Panc1 (cell line): ENCODE measurements at regions not wholly inside any gene's neighbourhood (a gene's known extent, or its start where the extent isn't known, plus 50 kb on each side); places are given as distances from the start of the nearest gene placed in this dataset.

ENCODE experiments used
- ATAC-seq: fragments of 200-7000 bp; cut with Tn5 transposase; 2 replicates; pipeline ENCODE4 v1.9.1; 2020; ENCODE audit warnings: mild to moderate bottlenecking, moderate library complexity
- BruUV-seq: library from RNA; stranded (reverse); fragments of 400-500 nt; replicated peaks from 2 replicates; lab custom pipeline; 2021; lab: Mats Ljungman, UMichigan
- CTCF ChIA-PET: fragments of 300-600 bp; sonication (Branson Sonifier 250); formaldehyde crosslinking; loops from one replicate; lab custom pipeline; 2022; ENCODE audit warnings: antibody characterized with exemption; lab: Charles Lee
- POLR2A ChIA-PET: fragments of 300-600 bp; sonication (Branson Sonifier 250); formaldehyde crosslinking; loops from one replicate; lab custom pipeline; 2022; ENCODE audit warnings: antibody characterized with exemption; lab: Charles Lee
- DNase-seq: peaks from one replicate; pipeline ENCODE4 v3.0.0-alpha.2; 2010; ENCODE audit warnings: low read depth, low spot score
- H3K27ac ChIP-seq: 2 replicates; pipeline ENCODE4 v1.5.1; 2011; ENCODE audit warnings: mild to moderate bottlenecking, low read length, inconsistent platforms
- H3K27me3 ChIP-seq: fragments of 200-500 bp; sonication (Bioruptor generic); 2 replicates; pipeline ENCODE4 v1.6.0; 2014; ENCODE audit warnings: low read length, inconsistent platforms; ENCODE audit not compliant: control insufficient read depth, insufficient read depth
- H3K36me3 ChIP-seq: fragments of 200-500 bp; sonication (Bioruptor generic); 2 replicates; pipeline ENCODE4 v1.5.1; 2014; ENCODE audit warnings: inconsistent platforms, mild to moderate bottlenecking, low read length, moderate library complexity; ENCODE audit not compliant: control insufficient read depth, insufficient read depth
- H3K4me1 ChIP-seq: 2 replicates; pipeline ENCODE4 v1.5.1; 2011; ENCODE audit warnings: inconsistent platforms, mild to moderate bottlenecking, low read length, moderate library complexity; ENCODE audit not compliant: control insufficient read depth, insufficient read depth
- H3K4me3 ChIP-seq, 2 experiments: 2 replicates each; pipeline ENCODE4 v1.5.1; 2011 to 2012; ENCODE audit warnings: low read depth in 2 of 2, low read length in 2 of 2, mild to moderate bottlenecking in 2 of 2, inconsistent platforms in 1 of 2, moderate library complexity in 1 of 2
- H3K9me3 ChIP-seq: fragments of 200-500 bp; sonication (Bioruptor generic); 2 replicates; pipeline ENCODE4 v1.5.1; 2014; ENCODE audit warnings: low read depth, mild to moderate bottlenecking, inconsistent platforms, low read length, moderate library complexity; ENCODE audit not compliant: control insufficient read depth, insufficient read depth
- CTCF ChIP-seq: fragments of 450-650 bp; IDR thresholded peaks from 2 replicates; pipeline ENCODE4 v1.5.1; 2017; ENCODE audit warnings: mild to moderate bottlenecking
- POLR2AphosphoS5 ChIP-seq: IDR thresholded peaks from 2 replicates; pipeline ENCODE4 v1.6.1; 2012; ENCODE audit warnings: mild to moderate bottlenecking, low read depth, low read length, moderate library complexity
- REST ChIP-seq, 2 experiments: IDR thresholded peaks; 2 replicates each; pipeline ENCODE4 v1.6.1; 2011 to 2012; ENCODE audit warnings: low read depth in 2 of 2, control low read depth in 1 of 2, low read length in 1 of 2, mild to moderate bottlenecking in 1 of 2, moderate library complexity in 1 of 2; ENCODE audit not compliant: insufficient read depth in 1 of 2
- SIN3A ChIP-seq: IDR thresholded peaks from 2 replicates; pipeline ENCODE4 v1.6.1; 2012; ENCODE audit warnings: low read depth, mild to moderate bottlenecking, low read length, moderate library complexity, borderline replicate concordance; ENCODE audit not compliant: insufficient read depth
- TCF7L2 ChIP-seq: IDR thresholded peaks from 2 replicates; pipeline ENCODE4 v1.6.1; 2011; ENCODE audit warnings: mild to moderate bottlenecking, low read depth, low read length, inconsistent platforms
- in situ Hi-C: cut with HindIII; loops from 2 replicates; pipeline ENCODE4 v1.10.0; 2016; ENCODE audit warnings: low sequenced_read_pairs, low pct_unique_long_range_greater_than_20kb
- intact Hi-C: fragments of 100-400 bp; cut with micrococcal nuclease; formaldehyde crosslinking; loops from one replicate; pipeline ENCODE4 v1.10.0; 2022; ENCODE audit not compliant: unreplicated experiment

- intact Hi-C loops (no loop called here), in situ Hi-C loops (no loop called here)
- ATAC-seq (no peak), DNase-seq (no peak)
- Histone ChIP-seq H3K4me3 (no peak overlapping the region), H3K9me3 (no peaks in the 10 kb centered on the region), H3K4me1 (no peaks in the 10 kb centered on the region), H3K27me3 (no peaks in the 10 kb centered on the region), H3K27ac (no peak overlapping the region), H3K36me3 (no peaks in the 10 kb centered on the region)
- POLR2A ChIA-PET = no interaction called here
- TF ChIP-seq POLR2AphosphoS5 (no peak), TCF7L2 (no peak), CTCF (no peak), REST (IDR thresholded peaks at IDR 0.05; ENCODE audit: insufficient read depth in 1 of 2, low read depth in 2 of 2, low read length in 1 of 2) (no peak), SIN3A (no peak)
- CTCF ChIA-PET = no interaction called here
- BruUV-seq = no TSS peak
These were observed 94.7 kb upstream of the GJB6 start for GRCh38 chr13:20326809-20327208.

GRCh38 chr13:20326276-20326675 is 94.2 kb upstream of the GJB6 start:
- no TSS peak for BruUV-seq
- no peaks in the 10 kb centered on the region for H3K36me3 ChIP-seq
- H3K4me3 ChIP-seq = no peak overlapping the region
- no peaks in the 10 kb centered on the region for H3K9me3 ChIP-seq
- TF ChIP-seq POLR2AphosphoS5 (no peak), CTCF (no peak), REST (IDR thresholded peaks at IDR 0.05; ENCODE audit: insufficient read depth in 1 of 2, low read depth in 2 of 2, low read length in 1 of 2) (no peak), TCF7L2 (no peak), SIN3A (no peak)
- H3K4me1 ChIP-seq = no peaks in the 10 kb centered on the region
- CTCF ChIA-PET = no interaction called here
- no peak overlapping the region for H3K27ac ChIP-seq
- H3K27me3 ChIP-seq = no peaks in the 10 kb centered on the region
- intact Hi-C loops (no loop called here), in situ Hi-C loops (no loop called here)
- POLR2A ChIA-PET = no interaction called here
- no peak for DNase-seq
- no peak for ATAC-seq
